GM21737 (cell line): ENCODE measurements at regions not wholly inside any gene's neighbourhood (a gene's known extent, or its start where the extent isn't known, plus 50 kb on each side); places are given as distances from the start of the nearest gene placed in this dataset.
"Not testable (repeated sequence)": the region's sequence is repeated elsewhere in the genome, so short reads cannot be mapped to it uniquely, and the experiment has no call there.

ENCODE experiments used
- ATAC-seq: cut with Tn5 transposase; IDR thresholded peaks from one replicate; pipeline ENCODE4 v1.9.1; 2021; ENCODE audit warnings: mild to moderate bottlenecking, moderate library complexity; ENCODE audit not compliant: unreplicated experiment

DNA sequence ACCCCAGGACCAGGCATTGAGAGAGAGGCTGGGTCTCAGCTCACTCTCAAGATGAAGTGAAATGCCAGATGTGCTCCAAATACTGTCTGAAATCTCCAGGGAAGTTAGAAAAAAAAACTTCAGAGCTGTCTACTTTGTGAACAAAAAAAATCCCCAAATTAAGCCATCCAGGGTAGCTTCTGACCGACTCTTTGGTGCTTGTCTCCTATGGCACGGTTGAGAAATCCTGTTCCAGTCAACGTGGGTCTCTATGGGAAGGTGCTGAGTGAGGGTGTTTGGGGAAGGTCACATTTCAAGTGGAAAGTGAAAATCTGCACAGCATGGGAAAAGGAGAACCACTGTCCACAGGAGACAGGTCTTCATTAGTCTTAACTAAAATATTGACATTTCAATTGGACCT is 322.5 kb upstream of the CFAP20DC start:
- no peak for ATAC-seq

DNA sequence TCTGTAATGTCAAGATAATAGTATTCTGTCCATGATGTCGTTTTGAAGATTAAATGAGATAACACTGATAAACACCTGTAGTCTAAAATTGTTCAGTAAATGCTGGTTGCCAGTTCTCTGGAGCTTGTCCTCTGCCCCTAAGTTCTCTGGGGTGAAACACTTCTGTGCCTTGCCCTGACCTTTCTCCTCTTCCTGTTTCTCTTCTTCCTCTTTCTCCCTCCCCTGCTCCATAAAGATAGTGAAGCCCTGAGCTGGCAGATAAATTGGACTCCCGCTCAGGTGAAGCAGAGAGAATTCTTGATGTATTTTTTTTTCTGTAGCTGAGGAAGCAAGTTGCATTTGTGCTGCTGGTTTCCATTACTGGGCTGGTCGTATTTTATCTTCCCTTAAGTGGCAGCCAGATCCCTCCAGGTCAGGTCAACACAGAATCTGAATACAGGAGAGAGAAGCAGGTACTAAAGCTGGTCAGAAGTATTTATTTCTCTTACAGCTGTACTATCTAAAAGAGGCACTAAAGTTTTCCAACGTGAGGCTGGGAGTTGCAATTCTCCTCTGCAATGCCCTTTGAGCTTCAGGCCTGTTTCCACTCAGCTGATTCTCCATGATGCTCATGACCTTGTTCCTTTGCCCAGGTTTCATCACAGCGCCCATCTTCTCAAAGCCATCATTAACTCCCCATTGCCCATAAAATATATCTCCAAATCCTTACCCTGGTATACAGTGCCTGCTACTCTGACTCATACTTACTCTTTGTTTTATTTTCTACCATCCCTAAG is 319.3 kb upstream of the CFAP20DC start:
- no peak for ATAC-seq

DNA sequence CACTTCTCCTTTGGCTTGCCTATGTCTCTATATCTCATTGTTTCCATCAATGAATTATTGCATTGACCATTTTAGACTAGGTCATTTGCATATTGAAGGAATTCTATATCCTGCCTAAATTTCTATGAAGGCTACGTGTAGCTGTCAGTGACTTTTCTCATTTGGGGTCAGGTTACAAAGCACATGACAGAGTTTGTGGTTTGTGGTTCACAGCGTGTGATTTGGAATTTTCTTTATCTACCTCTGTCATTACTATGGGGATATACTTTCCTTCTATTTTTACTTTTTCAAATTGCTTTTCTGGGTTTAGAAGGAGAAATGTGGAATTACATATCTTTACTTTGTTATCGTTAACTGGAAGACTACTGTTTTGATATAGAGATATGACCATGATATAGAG is 317.3 kb upstream of the CFAP20DC start:
- no peak for ATAC-seq

DNA sequence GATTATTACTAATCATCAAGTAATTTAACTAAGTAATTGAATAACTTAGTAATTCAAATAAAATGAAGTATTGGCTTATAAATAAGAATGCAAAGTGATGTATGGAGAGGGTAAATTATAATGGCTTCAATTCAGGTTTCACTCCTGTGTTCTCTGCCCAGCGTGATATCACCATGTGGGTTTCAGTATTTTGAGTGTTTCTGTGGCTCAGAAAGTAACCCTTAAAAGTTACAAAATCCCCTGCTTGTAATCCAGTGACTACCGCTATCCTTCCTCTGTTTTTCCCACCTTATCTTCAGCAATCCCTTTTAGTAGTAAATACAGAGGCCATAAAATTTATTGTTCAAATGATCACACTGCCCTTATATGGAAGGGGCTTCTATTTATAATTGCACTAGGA is 316.4 kb upstream of the CFAP20DC start:
- ATAC-seq = no peak

DNA sequence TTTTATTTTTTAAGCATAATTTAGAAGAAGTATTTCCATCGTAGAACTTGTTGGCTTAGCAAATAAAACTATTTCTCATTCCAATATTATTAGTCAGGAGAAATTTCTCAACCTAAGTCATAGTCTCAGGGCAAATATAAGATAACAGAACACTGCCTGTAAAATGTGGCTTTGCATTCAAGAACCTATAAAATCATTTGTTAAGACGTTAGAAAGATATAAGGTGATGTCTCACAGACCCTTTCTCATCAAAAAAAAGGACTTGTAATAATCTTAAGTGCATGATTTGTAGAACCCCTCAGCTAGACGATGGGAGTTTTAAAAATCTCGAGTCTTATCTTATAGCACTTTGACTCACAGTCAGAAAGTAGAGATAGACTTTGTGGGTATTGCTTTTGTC is 314.7 kb upstream of the CFAP20DC start:
- ATAC-seq = no peak

DNA sequence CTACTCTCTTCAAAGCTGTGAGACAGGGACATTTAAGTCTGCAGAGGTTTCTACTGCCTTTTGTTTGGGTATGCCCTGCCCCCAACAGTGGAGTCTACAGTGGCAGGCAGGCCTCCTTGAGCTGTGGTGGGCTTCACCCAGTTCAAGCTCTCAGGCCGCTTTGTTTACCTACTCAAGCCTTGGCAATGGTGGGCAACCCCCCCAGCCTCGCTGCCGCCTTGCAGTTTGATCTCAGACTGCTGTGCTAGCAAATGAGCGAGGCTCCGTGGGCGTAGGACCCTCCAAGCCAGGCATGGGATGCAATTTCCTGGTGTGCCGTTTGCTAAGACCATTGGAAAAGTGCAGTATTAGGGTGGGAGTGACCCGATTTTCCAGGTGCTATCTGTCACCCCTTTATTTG is 310.5 kb upstream of the CFAP20DC start:
- not testable (repeated sequence) for ATAC-seq

DNA sequence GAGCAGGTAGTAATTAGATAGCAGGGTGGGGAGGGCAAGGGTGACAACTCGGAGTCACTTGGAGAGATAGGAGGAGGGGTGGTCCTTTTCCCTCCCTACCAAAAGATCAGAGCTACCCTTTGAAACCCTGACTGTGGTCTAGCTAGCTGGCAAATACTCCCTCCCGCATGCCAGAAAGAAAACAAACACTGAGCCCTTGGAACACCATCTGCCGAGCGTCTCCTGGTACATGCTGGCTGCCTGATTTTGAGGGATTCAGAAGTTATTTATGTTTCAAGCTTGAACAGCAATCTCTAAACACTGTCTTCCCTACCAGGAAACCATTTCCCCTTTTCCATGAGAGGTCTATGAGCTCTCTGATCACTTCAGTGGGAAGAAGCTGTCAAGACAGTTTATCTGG is 291.6 kb upstream of the CFAP20DC start:
- no peak for ATAC-seq

DNA sequence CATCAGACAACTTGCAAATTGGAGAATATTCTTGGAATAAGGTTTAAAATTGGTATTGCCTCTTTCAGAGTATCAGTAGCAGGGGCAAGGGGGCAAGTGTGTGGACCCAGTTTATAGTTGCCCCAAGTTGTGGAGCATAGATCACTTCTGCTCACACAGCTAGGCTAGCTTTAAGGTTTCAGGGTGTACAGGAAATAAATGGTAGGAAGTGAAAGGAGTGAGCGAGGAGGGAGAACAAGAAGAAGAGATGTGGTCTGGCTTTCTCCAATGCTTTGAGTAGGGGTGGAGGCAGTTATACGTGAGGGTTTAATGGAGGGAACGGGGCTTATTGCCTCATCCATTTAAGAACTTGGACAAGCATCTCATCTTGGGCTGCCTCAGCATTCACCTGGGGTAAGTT is 290.0 kb upstream of the CFAP20DC start:
- no peak for ATAC-seq

DNA sequence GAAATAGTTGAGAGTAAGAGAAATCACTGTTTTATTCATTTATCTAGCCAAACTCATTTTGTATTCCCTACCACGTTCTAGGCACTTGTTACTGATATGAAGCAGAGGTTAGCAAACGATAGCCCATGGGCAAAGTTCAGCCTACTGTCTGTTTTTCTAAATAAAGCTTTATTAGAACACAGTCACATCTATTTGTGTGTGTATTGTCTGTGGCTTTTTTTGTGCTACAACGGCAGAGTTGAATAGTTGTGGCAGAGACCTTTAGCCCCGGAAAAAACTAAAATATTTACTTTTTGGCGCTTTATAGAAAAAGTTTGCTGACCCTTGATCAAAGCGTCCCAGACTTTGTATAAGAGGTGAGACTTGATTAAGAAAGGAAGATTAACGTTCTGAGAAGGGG is 289.1 kb upstream of the CFAP20DC start:
- ATAC-seq = no peak

DNA sequence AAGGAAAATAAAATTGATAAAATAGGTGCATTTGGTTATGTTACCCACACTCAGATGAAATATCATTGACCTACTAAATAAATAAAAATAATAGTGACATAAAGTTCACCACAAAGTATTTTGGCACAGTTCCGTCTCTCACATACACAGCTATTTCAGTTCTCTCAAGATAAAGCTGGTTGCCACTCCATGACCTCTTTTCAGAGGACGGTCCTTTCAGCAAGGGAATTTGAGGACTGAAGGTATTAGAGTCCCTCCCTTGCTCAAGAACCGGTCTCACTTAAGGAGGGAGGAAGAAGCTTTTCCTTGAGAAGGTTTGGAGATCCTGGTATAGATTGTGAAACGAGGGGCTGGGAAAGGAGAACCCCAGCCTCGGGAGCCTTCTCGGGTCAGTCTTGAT is 285.5 kb upstream of the CFAP20DC start:
- ATAC-seq = no peak

DNA sequence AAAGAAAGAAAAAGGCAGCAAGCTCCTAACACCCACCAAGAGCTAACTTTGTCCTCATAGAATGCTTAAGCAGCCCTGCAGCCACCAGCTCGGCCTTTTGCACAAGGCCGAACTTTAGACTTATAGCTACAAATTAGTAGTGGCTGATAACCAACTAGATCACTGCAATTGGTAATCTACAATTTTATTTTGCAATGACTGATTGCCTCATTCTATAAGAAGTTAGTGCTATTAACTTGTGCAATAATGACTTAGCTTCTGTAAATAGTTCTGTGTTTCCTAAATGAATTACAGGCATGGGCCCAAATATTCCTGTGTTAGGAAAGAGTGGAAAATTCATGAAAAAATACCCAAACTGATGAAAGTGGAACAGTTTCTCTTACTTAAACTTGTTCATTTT is 284.8 kb upstream of the CFAP20DC start:
- no peak for ATAC-seq

DNA sequence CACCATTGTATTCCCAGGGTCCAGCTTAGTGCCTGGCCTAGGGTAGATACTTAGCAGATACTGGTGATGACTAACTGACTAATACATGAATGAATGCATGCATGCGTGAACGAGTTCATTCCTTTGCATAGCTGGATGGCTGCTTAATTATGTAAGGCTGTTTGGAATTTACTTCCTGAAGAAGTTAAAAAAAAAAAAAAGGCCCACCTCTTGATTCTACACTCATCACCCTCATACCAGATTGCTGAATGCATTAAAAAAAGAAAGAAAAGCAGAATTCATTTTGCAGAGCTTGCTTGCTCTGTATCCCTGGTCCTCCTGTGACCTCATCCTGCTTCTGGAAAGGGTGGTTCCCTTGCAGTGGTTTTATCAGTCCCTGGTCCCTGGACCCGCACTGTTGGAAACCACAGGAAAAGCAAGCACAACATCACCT is 277.6 kb upstream of the CFAP20DC start:
- no peak for ATAC-seq

DNA sequence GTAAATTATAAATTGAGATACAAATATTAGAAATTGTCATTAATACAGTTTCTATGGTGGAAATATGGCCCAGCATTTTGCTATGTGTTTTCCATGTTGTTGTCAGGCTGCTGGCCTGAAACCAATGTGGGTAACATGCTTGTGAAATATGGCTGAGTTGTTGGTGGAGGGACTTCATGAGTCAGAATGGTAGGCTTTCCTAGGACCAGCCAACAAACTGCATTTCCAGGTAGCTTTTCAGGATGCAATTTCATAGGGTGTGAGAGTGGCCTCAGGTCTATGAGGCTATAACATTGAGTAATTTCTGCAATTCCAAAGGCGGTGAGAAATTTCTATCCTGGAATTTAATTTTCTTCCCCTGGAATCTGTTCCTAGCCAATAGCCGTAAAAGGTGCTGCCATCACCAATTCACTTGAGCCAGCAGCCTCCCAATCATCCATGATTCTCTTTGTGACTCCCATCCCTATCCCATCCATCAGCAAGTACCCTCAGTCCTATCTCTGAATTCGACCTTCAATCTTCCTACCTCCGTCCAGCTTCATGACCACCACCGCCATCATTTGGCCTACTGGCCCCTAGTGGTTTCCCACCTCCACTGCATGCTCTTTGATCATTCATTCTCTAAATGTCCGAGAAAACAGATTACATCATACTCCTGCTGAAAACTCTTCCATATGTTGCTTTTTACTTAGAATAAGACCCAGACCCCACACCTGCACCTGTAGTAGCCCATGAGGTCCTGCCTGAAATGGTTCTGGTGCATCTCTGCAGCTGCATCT is 276.6 kb upstream of the CFAP20DC start:
- no peak for ATAC-seq

DNA sequence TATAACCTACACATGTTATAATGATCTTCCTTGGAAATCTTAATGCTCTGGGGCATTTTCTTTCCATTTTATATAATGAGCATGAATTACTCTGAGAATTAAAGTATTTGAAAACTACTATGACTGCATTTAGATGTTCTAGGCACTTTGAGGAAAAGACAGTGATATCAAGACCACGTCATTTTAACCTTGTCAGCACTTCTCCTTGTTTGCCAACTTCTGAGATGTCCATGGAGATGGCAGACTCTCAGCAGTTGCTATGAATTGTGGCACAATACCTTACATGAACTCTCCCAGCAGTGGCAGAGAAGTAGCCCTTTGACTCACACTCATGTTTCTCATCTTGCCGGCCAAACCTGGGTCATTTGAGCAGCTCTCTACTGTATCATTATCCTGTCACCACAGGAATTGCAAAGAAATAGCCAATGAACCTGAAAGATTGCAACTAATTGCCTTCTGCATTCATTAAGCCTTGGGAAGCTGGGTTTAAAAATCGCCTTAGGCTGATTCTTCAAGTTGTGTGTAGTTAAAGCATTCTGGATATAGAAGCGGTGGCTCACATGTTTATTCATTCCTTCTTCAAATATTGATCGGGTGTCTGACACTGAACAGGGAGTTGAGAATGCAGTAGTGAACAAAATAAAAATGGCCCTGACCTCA is 272.2 kb upstream of the CFAP20DC start:
- ATAC-seq = no peak

DNA sequence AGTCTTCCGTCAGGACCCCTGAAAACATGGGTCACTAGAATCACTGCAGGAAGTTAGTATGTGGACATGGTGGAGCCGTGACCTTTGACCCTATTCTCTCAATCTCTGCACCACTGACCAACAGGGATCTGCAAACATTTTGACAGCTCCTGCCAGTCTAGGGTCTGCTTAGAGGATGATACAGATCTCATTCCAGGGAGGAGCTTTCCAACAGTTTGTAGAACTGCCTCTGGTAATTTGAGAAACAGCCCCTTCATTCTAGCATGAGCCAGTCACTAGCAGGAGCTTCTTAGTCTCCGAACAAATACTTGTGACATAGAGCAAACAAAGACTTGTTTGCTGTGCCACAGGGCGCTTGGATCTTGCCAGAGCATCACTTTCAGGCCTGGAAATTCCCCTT is 270.3 kb upstream of the CFAP20DC start:
- no peak for ATAC-seq

DNA sequence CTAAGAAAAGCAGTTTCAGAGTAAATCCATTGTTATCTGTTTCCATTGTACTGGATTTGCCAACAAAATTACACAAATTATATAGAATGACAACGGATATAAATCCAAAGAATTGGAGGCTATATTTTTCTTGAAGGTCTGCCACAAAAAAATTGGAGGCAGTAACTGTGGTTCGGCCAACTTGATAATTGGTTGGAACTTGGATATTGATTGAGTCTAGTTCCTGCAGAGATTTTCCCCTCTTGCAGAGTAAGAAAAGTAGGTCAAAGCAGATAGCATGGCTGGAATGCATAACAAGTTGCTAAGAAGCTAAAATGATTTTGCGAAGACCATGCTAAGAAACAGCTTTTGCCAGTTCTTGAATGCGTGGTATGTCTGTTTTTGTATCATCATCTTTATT is 269.6 kb upstream of the CFAP20DC start:
- ATAC-seq = no peak

DNA sequence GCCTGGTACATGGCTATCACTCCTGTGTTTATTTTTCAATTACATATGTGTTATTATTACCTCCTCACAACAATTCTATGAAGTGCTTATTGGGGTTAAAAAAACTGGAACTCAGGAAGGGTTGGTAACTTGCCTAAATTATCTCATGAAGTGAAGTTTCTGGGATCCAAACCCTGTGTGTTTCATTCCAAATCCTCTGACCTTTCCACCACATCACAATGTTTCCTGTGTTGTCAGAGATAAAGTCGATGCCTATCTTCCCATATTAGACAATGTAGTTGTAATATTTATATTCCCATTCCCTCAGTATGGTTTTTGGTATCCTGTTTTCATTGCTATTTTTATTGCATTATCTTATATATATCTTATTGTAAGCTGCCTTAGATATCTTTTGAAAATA is 269.1 kb upstream of the CFAP20DC start:
- no peak for ATAC-seq

DNA sequence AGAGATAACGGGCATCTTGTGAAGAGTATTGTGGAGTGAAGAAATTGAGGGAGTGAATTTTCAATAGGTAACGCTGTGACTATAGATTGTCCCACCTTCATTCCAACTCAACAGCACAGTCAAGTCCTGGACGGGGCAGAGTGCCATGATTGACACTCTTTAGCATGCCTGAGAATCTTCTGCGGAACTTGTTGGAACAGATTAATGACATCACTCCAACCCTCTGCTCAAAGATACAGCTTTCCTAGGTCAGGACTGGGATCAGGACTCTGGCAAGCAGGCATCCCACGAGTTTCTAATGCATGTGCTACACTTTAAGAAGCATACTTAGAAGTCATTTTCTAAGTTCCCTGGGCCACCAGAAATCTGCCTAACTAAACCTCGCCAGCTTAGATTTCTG is 267.6 kb upstream of the CFAP20DC start:
- ATAC-seq = no peak

DNA sequence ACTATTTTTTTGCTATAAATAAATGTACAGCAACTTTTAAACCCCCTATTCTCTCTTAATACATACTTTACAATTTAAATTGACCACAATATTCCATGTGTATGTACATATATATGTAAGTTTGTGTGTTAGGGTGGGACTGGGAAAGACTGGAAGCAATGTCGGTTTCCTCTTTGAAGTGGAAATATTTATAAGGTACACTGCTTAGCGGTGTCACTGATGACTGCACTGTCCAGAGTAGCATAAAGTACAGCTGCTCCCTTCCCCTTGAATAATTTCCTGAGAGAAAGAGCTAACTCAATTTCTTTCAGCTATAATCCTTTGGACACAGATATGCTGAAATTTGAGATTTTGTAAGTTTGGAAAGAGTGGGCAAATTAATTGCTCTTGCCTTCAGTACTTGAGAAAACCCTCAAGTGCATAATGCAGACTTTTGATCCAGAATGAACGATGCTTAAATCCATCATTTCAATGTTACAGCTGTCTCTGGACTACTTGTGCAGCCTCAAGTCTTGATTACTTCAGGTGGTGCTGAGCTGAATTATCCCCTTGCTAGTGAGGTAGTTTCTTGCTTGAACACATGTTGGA is 267.0 kb upstream of the CFAP20DC start:
- no peak for ATAC-seq

DNA sequence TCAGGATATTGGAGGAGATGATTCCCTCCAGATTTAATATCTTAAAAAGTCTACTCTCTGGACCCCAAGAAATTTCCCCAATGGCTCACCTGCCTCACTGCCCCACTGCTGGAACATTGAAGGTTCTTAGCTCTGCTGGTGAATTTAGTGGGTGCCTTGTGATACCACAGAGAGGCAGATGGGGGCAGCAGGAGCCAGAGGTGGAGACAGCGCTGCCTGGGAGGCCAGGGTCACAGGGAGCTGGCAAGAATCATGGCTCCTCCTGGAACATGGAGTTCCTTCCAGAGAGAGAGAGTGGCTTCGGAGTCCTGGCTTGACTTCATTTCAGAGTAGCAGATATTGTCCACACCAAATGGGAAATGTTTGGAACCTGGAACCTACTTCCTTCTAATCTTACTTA is 263.5 kb upstream of the CFAP20DC start:
- peak; percentile 55 for ATAC-seq

DNA sequence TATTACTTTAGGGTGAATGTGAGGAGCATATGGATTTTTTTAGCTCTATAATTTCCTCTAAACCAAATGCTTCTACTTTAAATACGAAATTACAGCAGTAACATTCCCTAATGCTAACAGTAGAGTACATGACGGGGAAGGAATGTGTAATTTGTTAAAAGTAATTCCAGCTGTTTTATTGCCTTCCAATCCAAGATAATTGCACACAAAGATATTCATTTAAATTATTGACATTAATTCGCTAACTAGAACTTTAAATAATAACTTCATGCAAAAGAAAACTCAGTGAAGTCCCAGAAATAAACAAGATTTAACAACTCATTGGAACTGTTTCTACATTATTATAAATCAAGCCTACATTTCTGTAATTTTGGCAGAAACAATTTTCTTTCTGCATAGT is 261.4 kb upstream of the CFAP20DC start:
- no peak for ATAC-seq

DNA sequence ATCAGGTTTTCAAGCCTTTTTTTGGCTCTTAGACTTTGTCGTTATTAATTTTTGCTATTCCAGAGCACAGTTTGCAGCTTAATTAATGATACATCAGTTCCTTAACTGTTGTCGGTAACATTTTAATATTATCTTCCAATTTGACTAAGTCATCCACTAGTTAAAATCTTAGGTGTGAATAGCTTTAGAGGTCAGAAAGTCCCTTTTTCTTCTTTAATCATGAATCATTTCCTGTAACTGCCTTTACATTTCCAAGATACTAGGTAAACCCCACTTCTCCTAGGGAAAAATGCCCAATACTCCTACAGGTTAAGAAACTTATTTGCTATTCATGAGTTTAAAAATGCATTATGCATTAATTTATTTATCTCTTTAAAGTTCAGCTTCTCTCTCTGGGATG is 260.9 kb upstream of the CFAP20DC start:
- ATAC-seq = no peak
